GM18517 (cell line): ENCODE measurements at regions not wholly inside any gene's neighbourhood (a gene's known extent, or its start where the extent isn't known, plus 50 kb on each side); places are given as distances from the start of the nearest gene placed in this dataset.

Experiments
- ATAC-seq: cut with Tn5 transposase; IDR thresholded peaks from one replicate; pipeline ENCODE4 v1.9.1; 2021; ENCODE audit warnings: mild to moderate bottlenecking, moderate library complexity; ENCODE audit not compliant: unreplicated experiment

GRCh38 chr2:16508490-16508851 is 157.2 kb downstream of the CYRIA start:
- ATAC-seq: no peak

- ATAC-seq: no peak
Measured at GRCh38 chr2:16507655-16508489, 157.8 kb downstream of the CYRIA start.

- ATAC-seq: no peak
Measured at GRCh38 chr2:16506366-16506765, 159.3 kb downstream of the CYRIA start.

- ATAC-seq: no peak
Measured at GRCh38 chr2:16496426-16497388, 168.9 kb downstream of the CYRIA start.

- no peak for ATAC-seq
Measured at GRCh38 chr2:16495509-16496208, 170.0 kb downstream of the CYRIA start.

GRCh38 chr2:16494836-16495508 is 170.7 kb downstream of the CYRIA start:
- ATAC-seq: no peak

GRCh38 chr2:16493788-16494187 is 171.8 kb downstream of the CYRIA start:
- ATAC-seq: no peak

- ATAC-seq: no peak
Measured at GRCh38 chr2:16487686-16488085, 177.9 kb downstream of the CYRIA start.

- no peak for ATAC-seq
Measured at GRCh38 chr2:16485251-16485650, 180.4 kb downstream of the CYRIA start.

- ATAC-seq: no peak
Measured at GRCh38 chr2:16482460-16482859, 183.2 kb downstream of the CYRIA start.

- ATAC-seq: no peak
Measured at GRCh38 chr2:16481351-16481750, 184.3 kb downstream of the CYRIA start.

GRCh38 chr2:16479721-16480120 is 185.9 kb downstream of the CYRIA start:
- ATAC-seq: no peak

GRCh38 chr2:16478434-16479210 is 187.0 kb downstream of the CYRIA start:
- ATAC-seq: no peak

GRCh38 chr2:16477648-16478047 is 188.0 kb downstream of the CYRIA start:
- ATAC-seq: no peak

GRCh38 chr2:16476866-16477265 is 188.8 kb downstream of the CYRIA start:
- ATAC-seq: no peak

- no peak for ATAC-seq
Measured at GRCh38 chr2:16475986-16476567, 189.6 kb downstream of the CYRIA start.

GRCh38 chr2:16475586-16475985 is 190.0 kb downstream of the CYRIA start:
- no peak for ATAC-seq

- no peak for ATAC-seq
Measured at GRCh38 chr2:16473575-16473974, 192.1 kb downstream of the CYRIA start.

- no peak for ATAC-seq
Measured at GRCh38 chr2:16470936-16471490, 194.6 kb downstream of the CYRIA start.
